GM13977 (cell line): ENCODE measurements at regions not wholly inside any gene's neighbourhood (a gene's known extent, or its start where the extent isn't known, plus 50 kb on each side); places are given as distances from the start of the nearest gene placed in this dataset.

Source experiments
- DNase-seq: peaks from one replicate; pipeline ENCODE4 v3.0.0; 2012; ENCODE audit warnings: low spot score
- CTCF ChIP-seq: IDR thresholded peaks from 2 replicates; pipeline ENCODE4 v1.5.1; 2012; ENCODE audit warnings: mild to moderate bottlenecking, control low read depth; ENCODE audit not compliant: insufficient read depth; ENCODE audit errors: extremely low read depth, missing control alignments
- in situ Hi-C: fragments of 300-500 bp; cut with MboI; formaldehyde crosslinking; loops from one replicate; pipeline ENCODE4 v1.12.0; 2022; ENCODE audit warnings: low sequenced_read_pairs, low pct_unique_long_range_greater_than_20kb, mixed read lengths, inconsistent platforms; ENCODE audit not compliant: unreplicated experiment

GRCh38 chr10:47130491-47130890 is 169.5 kb upstream of the GDF10 start:
- in situ Hi-C loops: no loop called here
- DNase-seq: no peak
- no peak for TF ChIP-seq CTCF

GRCh38 chr10:47133871-47134570 is 166.0 kb upstream of the GDF10 start:
- TF ChIP-seq CTCF: no peak
- in situ Hi-C loops: no loop called here
- no peak for DNase-seq

- in situ Hi-C loops: no loop called here
- no peak for TF ChIP-seq CTCF
- no peak for DNase-seq
Observed at GRCh38 chr10:47136866-47137265, 163.1 kb upstream of the GDF10 start.

- DNase-seq: no peak
- in situ Hi-C loops: no loop called here
- no peak for TF ChIP-seq CTCF
Observed at GRCh38 chr10:47137311-47137851, 162.6 kb upstream of the GDF10 start.

- no peak for DNase-seq
- in situ Hi-C loops: no loop called here
- TF ChIP-seq CTCF: no peak
Observed at GRCh38 chr10:47139121-47139520, 160.9 kb upstream of the GDF10 start.

- in situ Hi-C loops: no loop called here
- DNase-seq: no peak
- TF ChIP-seq CTCF: no peak
Observed at GRCh38 chr10:47140761-47141348, 159.1 kb upstream of the GDF10 start.

- DNase-seq: no peak
- no peak for TF ChIP-seq CTCF
- in situ Hi-C loops: no loop called here
Observed at GRCh38 chr10:47141349-47141748, 158.6 kb upstream of the GDF10 start.
